GM12873 (cell line): ENCODE measurements at regions not wholly inside any gene's neighbourhood (a gene's known extent, or its start where the extent isn't known, plus 50 kb on each side); places are given as distances from the start of the nearest gene placed in this dataset.

ENCODE experiments used
- TF ChIP-seq, protein P1 (sequence below): IDR thresholded peaks from 2 replicates; pipeline ENCODE4 v1.5.1; 2012; ENCODE audit warnings: low read depth, mild to moderate bottlenecking, moderate library complexity, low read length, control low read depth; ENCODE audit not compliant: insufficient read depth; ENCODE audit errors: missing control alignments

DNA sequence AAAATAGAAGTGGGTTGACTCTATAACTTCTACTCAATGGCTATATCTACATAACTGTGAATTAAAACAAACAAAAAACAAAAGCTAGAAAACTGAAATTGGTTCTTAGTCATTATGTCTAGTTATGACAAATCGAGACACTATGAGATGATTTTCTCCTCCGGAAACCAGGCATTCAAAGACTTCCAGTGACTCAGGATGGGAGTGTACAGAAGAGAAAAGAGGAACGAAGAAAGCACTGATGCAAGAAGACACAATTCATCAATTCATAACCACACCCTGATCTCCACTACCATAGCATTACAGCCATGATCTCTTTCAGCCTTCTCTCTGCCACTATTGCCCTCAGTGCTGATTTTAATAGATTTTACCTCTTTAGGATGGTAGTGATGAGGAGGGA lies 253.6 kb downstream of the CBLL2 start:
- TF ChIP-seq, protein P1, sequence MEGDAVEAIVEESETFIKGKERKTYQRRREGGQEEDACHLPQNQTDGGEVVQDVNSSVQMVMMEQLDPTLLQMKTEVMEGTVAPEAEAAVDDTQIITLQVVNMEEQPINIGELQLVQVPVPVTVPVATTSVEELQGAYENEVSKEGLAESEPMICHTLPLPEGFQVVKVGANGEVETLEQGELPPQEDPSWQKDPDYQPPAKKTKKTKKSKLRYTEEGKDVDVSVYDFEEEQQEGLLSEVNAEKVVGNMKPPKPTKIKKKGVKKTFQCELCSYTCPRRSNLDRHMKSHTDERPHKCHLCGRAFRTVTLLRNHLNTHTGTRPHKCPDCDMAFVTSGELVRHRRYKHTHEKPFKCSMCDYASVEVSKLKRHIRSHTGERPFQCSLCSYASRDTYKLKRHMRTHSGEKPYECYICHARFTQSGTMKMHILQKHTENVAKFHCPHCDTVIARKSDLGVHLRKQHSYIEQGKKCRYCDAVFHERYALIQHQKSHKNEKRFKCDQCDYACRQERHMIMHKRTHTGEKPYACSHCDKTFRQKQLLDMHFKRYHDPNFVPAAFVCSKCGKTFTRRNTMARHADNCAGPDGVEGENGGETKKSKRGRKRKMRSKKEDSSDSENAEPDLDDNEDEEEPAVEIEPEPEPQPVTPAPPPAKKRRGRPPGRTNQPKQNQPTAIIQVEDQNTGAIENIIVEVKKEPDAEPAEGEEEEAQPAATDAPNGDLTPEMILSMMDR, result no peak

DNA sequence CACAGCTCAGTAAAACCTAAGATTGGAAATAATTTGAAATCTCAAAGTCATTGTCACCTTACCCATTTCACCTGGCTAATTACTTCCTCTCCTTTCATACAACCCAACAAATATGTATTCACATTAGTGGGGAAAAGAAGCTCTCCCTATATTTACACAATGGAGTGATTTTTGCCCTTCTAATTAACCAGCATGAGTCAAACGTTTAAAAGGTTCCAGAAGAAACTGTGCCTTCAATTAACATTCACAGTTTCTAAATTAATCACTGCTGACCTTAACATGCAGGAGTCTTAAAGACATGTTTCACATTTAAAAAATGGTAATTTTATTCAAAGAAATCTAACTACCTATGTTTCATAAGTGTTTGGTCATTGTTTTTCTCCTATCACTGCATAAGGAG lies 254.6 kb downstream of the CBLL2 start:
- TF ChIP-seq, protein P1, result no peak

DNA sequence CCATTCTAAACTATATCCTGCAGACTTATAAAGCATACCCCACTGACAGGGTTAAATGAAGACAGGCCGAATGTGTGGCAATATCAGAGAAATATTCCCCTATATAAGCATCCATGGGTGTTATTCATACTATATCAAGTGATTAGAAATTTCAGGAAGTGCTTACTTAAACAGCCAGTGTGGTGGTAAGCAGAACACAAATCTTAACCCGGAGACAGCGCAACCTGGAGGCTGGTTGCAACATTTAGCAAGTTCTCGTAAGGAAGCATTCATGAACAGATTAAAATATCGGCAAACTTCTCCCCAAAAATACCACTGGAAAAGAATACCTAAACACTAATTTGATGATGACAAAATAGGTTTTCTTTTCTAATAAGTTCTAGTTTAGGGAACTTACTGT lies 261.2 kb downstream of the CBLL2 start:
- TF ChIP-seq, protein P1, result no peak

DNA sequence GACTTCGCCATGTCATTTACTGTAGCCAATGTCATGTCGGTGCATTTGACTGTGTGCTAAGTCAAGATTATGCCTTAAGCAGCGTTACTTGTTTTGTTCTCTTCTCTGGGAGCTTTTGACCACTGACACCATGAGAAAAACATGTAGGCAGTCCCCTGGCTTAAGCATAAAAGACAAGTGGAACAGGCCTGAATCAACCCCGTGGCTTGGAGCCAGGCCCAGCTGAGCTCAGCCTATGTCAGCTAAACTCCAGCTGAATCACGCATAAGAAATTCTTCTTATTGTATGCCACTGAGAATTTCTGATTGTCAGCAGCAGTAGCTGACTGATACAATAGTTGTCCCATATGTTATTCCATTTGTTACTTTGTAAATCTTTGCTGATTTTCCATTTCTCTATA lies 261.9 kb downstream of the CBLL2 start:
- TF ChIP-seq, protein P1, result no peak

DNA sequence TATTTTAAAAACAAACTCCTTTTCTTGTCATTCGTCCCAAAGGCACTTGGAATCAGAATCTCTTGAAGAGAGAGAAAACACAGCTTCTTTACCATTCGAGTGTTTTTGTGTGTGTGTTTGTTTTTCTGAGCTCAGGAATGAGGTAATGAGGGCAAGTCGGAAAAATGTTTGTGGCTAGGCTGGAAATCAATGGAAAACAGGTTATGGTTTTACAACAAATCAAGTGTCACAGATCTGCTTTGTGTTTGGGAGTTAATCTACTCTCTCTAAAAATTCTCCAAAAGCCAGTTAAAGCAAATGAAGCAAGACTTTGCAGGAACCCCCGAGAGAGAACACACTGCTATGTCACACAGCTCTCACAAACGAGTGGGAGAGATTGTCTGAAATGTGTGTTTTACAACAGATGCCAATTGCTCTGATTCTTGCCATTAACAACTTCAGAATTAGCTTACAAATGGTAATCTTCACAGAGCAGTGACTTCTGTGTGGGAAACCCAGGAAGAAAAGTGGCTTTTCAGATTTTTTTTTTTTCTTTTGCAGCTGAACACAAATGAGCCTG lies 264.1 kb downstream of the CBLL2 start:
- TF ChIP-seq, protein P1, result no peak

DNA sequence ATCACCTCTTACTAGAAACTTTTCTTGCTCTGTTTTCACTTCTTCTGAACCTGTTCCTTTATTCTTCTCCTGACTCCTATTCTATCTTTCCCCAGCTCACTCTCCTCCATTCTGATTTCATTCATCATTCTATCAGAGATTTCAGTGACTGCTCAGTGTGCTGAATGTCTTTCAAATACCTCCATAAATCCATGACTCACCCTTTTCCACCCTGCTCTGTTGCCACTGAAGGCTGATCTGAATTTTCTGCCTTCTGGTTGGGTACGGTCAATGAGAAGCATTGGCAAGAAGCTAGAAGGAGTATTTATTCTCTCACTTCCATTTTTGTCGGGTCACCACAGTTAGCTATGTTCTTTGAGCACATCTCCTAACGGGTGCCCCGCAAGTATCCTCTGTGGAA lies 265.9 kb downstream of the CBLL2 start:
- TF ChIP-seq, protein P1, result no peak

DNA sequence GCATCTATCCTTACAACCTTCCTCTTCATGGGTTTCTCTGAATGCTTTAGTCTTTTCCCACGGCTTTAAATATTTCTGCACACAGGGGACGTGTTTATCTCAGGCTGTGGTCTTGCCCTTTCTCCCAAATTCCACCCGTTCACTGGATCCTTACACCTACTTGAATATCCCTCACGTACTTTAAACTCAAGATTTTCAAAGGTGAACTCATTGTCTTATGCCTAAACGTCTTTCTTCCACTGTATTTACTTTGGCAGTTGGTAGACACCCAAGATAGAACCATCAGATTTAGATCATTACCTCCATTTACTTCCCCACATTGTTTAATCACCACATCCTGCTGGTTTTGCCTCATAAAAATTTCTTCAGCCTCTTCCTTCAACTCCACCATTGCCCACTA lies 269.2 kb downstream of the CBLL2 start:
- TF ChIP-seq, protein P1, result no peak
